ENCODE measurements at regions not wholly inside any gene's neighbourhood (a gene's known extent, or its start where the extent isn't known, plus 50 kb on each side); places are given as distances from the start of the nearest gene placed in this dataset.
A peak's percentile ranks its signal among the peaks of the same experiment; 100 is the strongest.

- DNase-seq (ENCODE audit: low read depth) = no peak
- no peak overlapping the region for H3K4me3 ChIP-seq (ENCODE audit: low read depth, low read length)
- no peak for TF ChIP-seq CTCF (conservative IDR thresholded peaks at IDR 0.05; ENCODE audit: low read depth, low read length)
Observed at GRCh38 chr5:130287438-130287837, 383.2 kb downstream of the CHSY3 start.

GRCh38 chr5:130286971-130287370, 382.7 kb downstream of the CHSY3 start:
- TF ChIP-seq CTCF (conservative IDR thresholded peaks at IDR 0.05; ENCODE audit: low read depth, low read length) = no peak
- DNase-seq (ENCODE audit: low read depth) = no peak

GRCh38 chr5:130282049-130282448, 377.8 kb downstream of the CHSY3 start:
- H3K4me3 ChIP-seq (ENCODE audit: low read depth, low read length) = no peak overlapping the region
- peak; percentile 23 for DNase-seq (ENCODE audit: low read depth)
- no peak for TF ChIP-seq CTCF (conservative IDR thresholded peaks at IDR 0.05; ENCODE audit: low read depth, low read length)

More at GRCh38 chr5:130286971-130287370, 382.7 kb downstream of the CHSY3 start:
- no peak overlapping the region for H3K4me3 ChIP-seq (ENCODE audit: low read depth, low read length)

DNA sequence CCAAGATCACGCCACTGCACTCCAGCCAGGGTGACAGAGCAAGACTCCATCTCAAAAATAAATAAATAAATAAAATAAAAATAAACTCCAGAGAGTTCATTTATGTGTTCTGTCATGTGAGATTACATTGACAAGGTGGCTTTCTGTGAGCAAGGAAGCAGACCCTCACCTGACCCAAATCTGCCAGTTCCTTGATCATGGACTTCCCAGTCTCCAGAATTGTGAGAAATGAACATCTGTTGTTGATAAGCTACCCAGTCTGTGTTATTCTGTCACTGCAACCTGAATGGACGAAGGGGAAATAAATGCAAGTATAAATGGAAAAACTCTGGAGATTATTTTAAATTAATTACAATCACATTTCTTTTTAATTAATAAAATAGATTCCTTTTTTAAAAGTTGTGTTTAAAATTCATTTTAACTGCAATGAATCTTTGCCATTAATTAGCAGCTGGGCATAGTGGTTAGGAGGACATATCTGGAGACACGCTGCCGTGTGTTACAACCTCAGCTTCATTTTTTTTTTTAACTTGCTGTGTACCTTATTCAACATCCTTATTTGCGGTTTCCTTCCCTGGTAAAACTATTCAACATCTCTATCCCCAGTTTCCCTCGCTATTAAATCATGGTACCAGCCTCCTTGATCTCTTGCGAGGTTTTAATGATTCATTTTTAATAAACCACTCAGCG, 376.4 kb downstream of the CHSY3 start:
- no peak for DNase-seq (ENCODE audit: low read depth)
- no peak overlapping the region for H3K4me3 ChIP-seq (ENCODE audit: low read depth, low read length)
- no peak for TF ChIP-seq CTCF (conservative IDR thresholded peaks at IDR 0.05; ENCODE audit: low read depth, low read length)

GRCh38 chr5:130279386-130279785, 375.1 kb downstream of the CHSY3 start:
- DNase-seq (ENCODE audit: low read depth) = no peak
- H3K4me3 ChIP-seq (ENCODE audit: low read depth, low read length) = no peak overlapping the region
- TF ChIP-seq CTCF (conservative IDR thresholded peaks at IDR 0.05; ENCODE audit: low read depth, low read length) = no peak

- H3K4me3 ChIP-seq (ENCODE audit: low read depth, low read length) = no peak overlapping the region
- no peak for DNase-seq (ENCODE audit: low read depth)
- no peak for TF ChIP-seq CTCF (conservative IDR thresholded peaks at IDR 0.05; ENCODE audit: low read depth, low read length)
Observed at GRCh38 chr5:130278136-130278535, 373.9 kb downstream of the CHSY3 start.

DNA sequence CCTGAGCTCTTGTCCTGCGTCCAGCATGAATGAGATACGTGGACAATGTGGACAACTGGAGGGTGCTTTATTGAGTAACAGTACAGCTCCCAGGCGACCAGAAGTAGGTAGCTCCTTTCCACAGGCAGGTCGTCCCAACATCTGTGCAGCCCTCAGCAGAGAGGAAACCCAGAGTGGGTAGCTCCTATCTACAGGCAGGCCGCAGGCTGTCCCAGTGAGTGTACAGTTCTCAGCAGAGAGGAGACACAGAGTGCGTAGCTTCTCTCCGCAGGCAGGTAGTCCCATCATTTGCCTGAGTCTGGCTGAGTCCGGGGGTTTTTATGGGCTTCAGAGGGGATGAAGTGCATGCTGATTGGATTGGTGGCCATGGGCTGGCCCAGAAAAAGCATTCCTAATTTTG, 373.3 kb downstream of the CHSY3 start:
- no peak overlapping the region for H3K4me3 ChIP-seq (ENCODE audit: low read depth, low read length)
- no peak for DNase-seq (ENCODE audit: low read depth)
- TF ChIP-seq CTCF (conservative IDR thresholded peaks at IDR 0.05; ENCODE audit: low read depth, low read length) = no peak
